ENCODE measurements at regions not wholly inside any gene's neighbourhood (a gene's known extent, or its start where the extent isn't known, plus 50 kb on each side); places are given as distances from the start of the nearest gene placed in this dataset.

DNA sequence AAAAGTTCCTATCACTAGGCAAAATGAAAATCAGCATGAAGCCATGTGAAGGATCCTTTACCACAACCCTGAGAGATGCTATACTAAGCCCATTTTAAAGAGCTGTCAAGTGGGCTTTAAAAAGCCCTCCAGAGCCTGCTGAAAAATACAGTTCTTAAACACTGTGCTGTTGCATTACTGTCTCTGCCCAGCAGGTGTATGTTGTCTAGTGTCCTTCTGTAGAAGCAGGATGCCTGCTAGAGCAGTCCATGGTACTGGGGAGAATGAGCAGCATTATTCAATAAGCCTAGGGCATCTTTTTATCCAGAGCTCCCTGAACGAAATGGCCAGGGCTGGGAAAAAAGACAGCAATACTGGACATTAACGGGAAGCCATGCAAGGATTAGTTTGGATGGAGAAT, 126.2 kb upstream of the PLCXD3 start:
- TF ChIP-seq, protein P1, sequence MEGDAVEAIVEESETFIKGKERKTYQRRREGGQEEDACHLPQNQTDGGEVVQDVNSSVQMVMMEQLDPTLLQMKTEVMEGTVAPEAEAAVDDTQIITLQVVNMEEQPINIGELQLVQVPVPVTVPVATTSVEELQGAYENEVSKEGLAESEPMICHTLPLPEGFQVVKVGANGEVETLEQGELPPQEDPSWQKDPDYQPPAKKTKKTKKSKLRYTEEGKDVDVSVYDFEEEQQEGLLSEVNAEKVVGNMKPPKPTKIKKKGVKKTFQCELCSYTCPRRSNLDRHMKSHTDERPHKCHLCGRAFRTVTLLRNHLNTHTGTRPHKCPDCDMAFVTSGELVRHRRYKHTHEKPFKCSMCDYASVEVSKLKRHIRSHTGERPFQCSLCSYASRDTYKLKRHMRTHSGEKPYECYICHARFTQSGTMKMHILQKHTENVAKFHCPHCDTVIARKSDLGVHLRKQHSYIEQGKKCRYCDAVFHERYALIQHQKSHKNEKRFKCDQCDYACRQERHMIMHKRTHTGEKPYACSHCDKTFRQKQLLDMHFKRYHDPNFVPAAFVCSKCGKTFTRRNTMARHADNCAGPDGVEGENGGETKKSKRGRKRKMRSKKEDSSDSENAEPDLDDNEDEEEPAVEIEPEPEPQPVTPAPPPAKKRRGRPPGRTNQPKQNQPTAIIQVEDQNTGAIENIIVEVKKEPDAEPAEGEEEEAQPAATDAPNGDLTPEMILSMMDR (conservative IDR thresholded peaks at IDR 0.05; ENCODE audit: low read length) = peak; percentile 40; the same call in 1 of the 2 replicates
- no peak for TF ChIP-seq EZH2phosphoT487 (IDR thresholded peaks at IDR 0.05; ENCODE audit: borderline replicate concordance, low read depth, low read length)
